Astrocyte of the spinal cord (primary cell): ENCODE measurements at regions not wholly inside any gene's neighbourhood (a gene's known extent, or its start where the extent isn't known, plus 50 kb on each side); places are given as distances from the start of the nearest gene placed in this dataset.

Experiments
- DNase-seq: peaks from one replicate; pipeline ENCODE4 v3.0.0; 2011; ENCODE audit warnings: low read depth, low spot score
- H3K4me3 ChIP-seq: 2 replicates; pipeline ENCODE4 v1.5.1; 2011; ENCODE audit warnings: low read depth, mild to moderate bottlenecking, low read length, moderate library complexity
- CTCF ChIP-seq: IDR thresholded peaks from 2 replicates; pipeline ENCODE4 v1.5.1; 2012; ENCODE audit warnings: low read depth, mild to moderate bottlenecking, low read length, inconsistent platforms
- in situ Hi-C: cut with HindIII; loops from 2 replicates; pipeline ENCODE4 v1.10.0; 2017; ENCODE audit warnings: low sequenced_read_pairs

GRCh38 chr10:9357471-9357870 lies 1303.0 kb downstream of the GATA3 start:
- DNase-seq, result no peak
- in situ Hi-C loops, result no loop called here
- no peak for TF ChIP-seq CTCF
- H3K4me3 ChIP-seq, result no peak overlapping the region

GRCh38 chr10:9362721-9363120 lies 1308.2 kb downstream of the GATA3 start:
- in situ Hi-C loops, result no loop called here
- H3K4me3 ChIP-seq, result no peak overlapping the region
- no peak for TF ChIP-seq CTCF
- DNase-seq, result no peak

GRCh38 chr10:9379183-9379582 lies 1324.7 kb downstream of the GATA3 start:
- in situ Hi-C loops, result no loop called here
- DNase-seq, result no peak
- H3K4me3 ChIP-seq, result no peak overlapping the region
- no peak for TF ChIP-seq CTCF

- in situ Hi-C loops, result no loop called here
- no peak overlapping the region for H3K4me3 ChIP-seq
- DNase-seq, result no peak
- no peak for TF ChIP-seq CTCF
Measured at GRCh38 chr10:9381733-9382532, 1327.4 kb downstream of the GATA3 start.

GRCh38 chr10:9382533-9382866 lies 1328.0 kb downstream of the GATA3 start:
- in situ Hi-C loops, result no loop called here
- no peak overlapping the region for H3K4me3 ChIP-seq
- DNase-seq, result no peak
- TF ChIP-seq CTCF, result no peak

GRCh38 chr10:9390516-9390915 lies 1336.0 kb downstream of the GATA3 start:
- no peak overlapping the region for H3K4me3 ChIP-seq
- DNase-seq, result no peak
- in situ Hi-C loops, result no loop called here
- TF ChIP-seq CTCF, result no peak
